ENCODE measurements at regions not wholly inside any gene's neighbourhood (a gene's known extent, or its start where the extent isn't known, plus 50 kb on each side); places are given as distances from the start of the nearest gene placed in this dataset.

GRCh38 chr11:45527898-45528297 is 137.5 kb downstream of the CHST1 start:
- Histone ChIP-seq H3K27ac (ENCODE audit: low read length) (no peak overlapping the region), H3K27me3 (ENCODE audit: control insufficient read depth, insufficient read depth, low read length) (peaks cover 4% of the 10 kb centered on the region; the same call in 1 of the 2 replicates), H3K4me3 (ENCODE audit: low read depth in 2 of 2, low read length in 2 of 2) (no peak overlapping the region), H3K36me3 (ENCODE audit: control insufficient read depth, insufficient read depth, low read length) (no peaks in the 10 kb centered on the region), H3K4me1 (ENCODE audit: control insufficient read depth, insufficient read depth, low read length) (no peaks in the 10 kb centered on the region), H3K9me3 (ENCODE audit: control insufficient read depth, insufficient read depth, low read depth, low read length) (no peaks in the 10 kb centered on the region)
- TF ChIP-seq TCF7L2 (IDR thresholded peaks at IDR 0.05; ENCODE audit: low read depth, low read length): no peak
- no peak for TF ChIP-seq SIN3A (IDR thresholded peaks at IDR 0.05; ENCODE audit: borderline replicate concordance, insufficient read depth, low read depth, low read length)
- TF ChIP-seq, protein P1, sequence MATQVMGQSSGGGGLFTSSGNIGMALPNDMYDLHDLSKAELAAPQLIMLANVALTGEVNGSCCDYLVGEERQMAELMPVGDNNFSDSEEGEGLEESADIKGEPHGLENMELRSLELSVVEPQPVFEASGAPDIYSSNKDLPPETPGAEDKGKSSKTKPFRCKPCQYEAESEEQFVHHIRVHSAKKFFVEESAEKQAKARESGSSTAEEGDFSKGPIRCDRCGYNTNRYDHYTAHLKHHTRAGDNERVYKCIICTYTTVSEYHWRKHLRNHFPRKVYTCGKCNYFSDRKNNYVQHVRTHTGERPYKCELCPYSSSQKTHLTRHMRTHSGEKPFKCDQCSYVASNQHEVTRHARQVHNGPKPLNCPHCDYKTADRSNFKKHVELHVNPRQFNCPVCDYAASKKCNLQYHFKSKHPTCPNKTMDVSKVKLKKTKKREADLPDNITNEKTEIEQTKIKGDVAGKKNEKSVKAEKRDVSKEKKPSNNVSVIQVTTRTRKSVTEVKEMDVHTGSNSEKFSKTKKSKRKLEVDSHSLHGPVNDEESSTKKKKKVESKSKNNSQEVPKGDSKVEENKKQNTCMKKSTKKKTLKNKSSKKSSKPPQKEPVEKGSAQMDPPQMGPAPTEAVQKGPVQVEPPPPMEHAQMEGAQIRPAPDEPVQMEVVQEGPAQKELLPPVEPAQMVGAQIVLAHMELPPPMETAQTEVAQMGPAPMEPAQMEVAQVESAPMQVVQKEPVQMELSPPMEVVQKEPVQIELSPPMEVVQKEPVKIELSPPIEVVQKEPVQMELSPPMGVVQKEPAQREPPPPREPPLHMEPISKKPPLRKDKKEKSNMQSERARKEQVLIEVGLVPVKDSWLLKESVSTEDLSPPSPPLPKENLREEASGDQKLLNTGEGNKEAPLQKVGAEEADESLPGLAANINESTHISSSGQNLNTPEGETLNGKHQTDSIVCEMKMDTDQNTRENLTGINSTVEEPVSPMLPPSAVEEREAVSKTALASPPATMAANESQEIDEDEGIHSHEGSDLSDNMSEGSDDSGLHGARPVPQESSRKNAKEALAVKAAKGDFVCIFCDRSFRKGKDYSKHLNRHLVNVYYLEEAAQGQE (IDR thresholded peaks at IDR 0.05; ENCODE audit: insufficient read depth in 1 of 2, low read depth in 2 of 2, low read length in 1 of 2): no peak
- TF ChIP-seq CTCF (IDR thresholded peaks at IDR 0.05): no peak
- in situ Hi-C loops (cut with HindIII; ENCODE audit: low pct_unique_long_range_greater_than_20kb, low sequenced_read_pairs) (no loop called here), intact Hi-C loops (cut with micrococcal nuclease; ENCODE audit: unreplicated experiment) (no loop called here)
- DNase-seq (ENCODE audit: low read depth, low spot score) (no peak), ATAC-seq (no peak)
- BruUV-seq (replicated peaks): no TSS peak
- ChIA-PET CTCF (no interaction called here), POLR2A (no interaction called here)

DNA sequence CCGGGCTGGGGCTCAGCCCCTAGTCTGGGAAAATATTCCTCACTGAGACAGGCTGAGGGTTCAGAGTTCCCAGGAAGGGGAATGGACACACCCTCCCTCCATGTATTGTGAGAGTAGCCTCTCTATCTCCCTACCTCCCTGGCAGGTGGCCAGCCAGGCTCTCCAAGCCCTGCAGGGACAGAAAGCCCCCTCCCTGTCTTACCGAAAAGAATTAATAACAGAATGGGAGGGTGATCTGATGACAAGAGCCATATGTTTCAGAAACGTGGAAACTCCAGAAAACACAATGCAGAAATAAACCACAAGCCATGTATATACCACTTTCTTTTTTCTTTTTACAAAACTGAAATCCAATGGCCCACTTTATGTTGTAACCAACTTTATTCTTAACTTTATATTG is 140.0 kb downstream of the CHST1 start:
- Histone ChIP-seq H3K27ac (ENCODE audit: low read length) (no peak overlapping the region), H3K9me3 (ENCODE audit: control insufficient read depth, insufficient read depth, low read depth, low read length) (no peaks in the 10 kb centered on the region), H3K27me3 (ENCODE audit: control insufficient read depth, insufficient read depth, low read length) (peaks cover 4% of the 10 kb centered on the region; the same call in 1 of the 2 replicates), H3K4me3 (ENCODE audit: low read depth in 2 of 2, low read length in 2 of 2) (no peak overlapping the region), H3K36me3 (ENCODE audit: control insufficient read depth, insufficient read depth, low read length) (no peaks in the 10 kb centered on the region), H3K4me1 (ENCODE audit: control insufficient read depth, insufficient read depth, low read length) (no peaks in the 10 kb centered on the region)
- TF ChIP-seq POLR2AphosphoS5 (IDR thresholded peaks at IDR 0.05; ENCODE audit: low read depth, low read length) (no peak), TCF7L2 (IDR thresholded peaks at IDR 0.05; ENCODE audit: low read depth, low read length) (no peak), CTCF (IDR thresholded peaks at IDR 0.05) (no peak), SIN3A (IDR thresholded peaks at IDR 0.05; ENCODE audit: borderline replicate concordance, insufficient read depth, low read depth, low read length) (no peak)
- TF ChIP-seq, protein P1 (IDR thresholded peaks at IDR 0.05; ENCODE audit: insufficient read depth in 1 of 2, low read depth in 2 of 2, low read length in 1 of 2): no peak
- no peak for DNase-seq (ENCODE audit: low read depth, low spot score)
- BruUV-seq (replicated peaks): no TSS peak
- intact Hi-C loops (cut with micrococcal nuclease; ENCODE audit: unreplicated experiment): no loop called here
- no peak for ATAC-seq
- ChIA-PET POLR2A (no interaction called here), CTCF (no interaction called here)
- in situ Hi-C loops (cut with HindIII; ENCODE audit: low pct_unique_long_range_greater_than_20kb, low sequenced_read_pairs): no loop called here

Data from Panc1 (cell line).